ENCODE measurements at regions not wholly inside any gene's neighbourhood (a gene's known extent, or its start where the extent isn't known, plus 50 kb on each side); places are given as distances from the start of the nearest gene placed in this dataset.
"Not testable (repeated sequence)": the region's sequence is repeated elsewhere in the genome, so short reads cannot be mapped to it uniquely, and the experiment has no call there.

GRCh38 chr21:10325546-10325945 lies 195.8 kb upstream of the TPTE start:
- DNase-seq (ENCODE audit: low spot score in 2 of 2); H3K4me3 Mint-ChIP-seq; H3K4me1 Mint-ChIP-seq; H3K27me3 Mint-ChIP-seq; H3K27ac Mint-ChIP-seq (ENCODE audit: low read depth); H3K36me3 Mint-ChIP-seq (ENCODE audit: insufficient read depth): not testable (repeated sequence)
- peaks cover 34% of the 10 kb centered on the region for H3K9me3 Mint-ChIP-seq
- peak; percentile 93 for ATAC-seq (replicated peaks; ENCODE audit: extremely low read depth, poor library complexity, severe bottlenecking)

DNA sequence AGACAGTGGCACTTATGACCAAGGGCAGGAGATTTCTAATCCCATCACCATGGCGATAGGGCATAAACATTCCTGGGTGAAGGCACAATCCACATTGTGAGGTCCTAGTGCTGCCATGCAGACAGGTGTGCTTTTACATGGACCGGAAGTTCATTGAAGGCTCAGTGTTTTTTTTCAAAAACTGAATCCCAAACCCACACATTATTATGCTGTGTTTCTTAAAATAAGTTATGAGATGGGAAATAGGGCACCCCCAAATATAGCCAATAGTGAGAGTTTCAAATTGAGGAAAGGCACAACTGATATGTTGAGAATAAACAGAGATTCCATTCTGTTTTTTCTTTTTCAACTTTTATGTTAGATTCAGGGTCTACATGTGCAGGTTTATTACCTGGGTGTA lies 195.2 kb upstream of the TPTE start:
- peaks cover 40% of the 10 kb centered on the region for H3K9me3 Mint-ChIP-seq
- not testable (repeated sequence) for H3K4me3 Mint-ChIP-seq; H3K36me3 Mint-ChIP-seq (ENCODE audit: insufficient read depth); H3K27ac Mint-ChIP-seq (ENCODE audit: low read depth); H3K27me3 Mint-ChIP-seq; H3K4me1 Mint-ChIP-seq; DNase-seq (ENCODE audit: low spot score in 2 of 2)
- ATAC-seq (replicated peaks; ENCODE audit: extremely low read depth, poor library complexity, severe bottlenecking): peak; percentile 57

GRCh38 chr21:10328646-10329045 lies 192.7 kb upstream of the TPTE start:
- H3K4me3 Mint-ChIP-seq; H3K27ac Mint-ChIP-seq (ENCODE audit: low read depth); ATAC-seq (replicated peaks; ENCODE audit: extremely low read depth, poor library complexity, severe bottlenecking); DNase-seq (ENCODE audit: low spot score in 2 of 2); H3K27me3 Mint-ChIP-seq; H3K4me1 Mint-ChIP-seq; H3K36me3 Mint-ChIP-seq (ENCODE audit: insufficient read depth): not testable (repeated sequence)
- peaks cover 49% of the 10 kb centered on the region for H3K9me3 Mint-ChIP-seq

GRCh38 chr21:10330641-10331119 lies 190.7 kb upstream of the TPTE start:
- DNase-seq (ENCODE audit: low spot score in 2 of 2); H3K36me3 Mint-ChIP-seq (ENCODE audit: insufficient read depth); H3K4me3 Mint-ChIP-seq; ATAC-seq (replicated peaks; ENCODE audit: extremely low read depth, poor library complexity, severe bottlenecking); H3K27me3 Mint-ChIP-seq; H3K4me1 Mint-ChIP-seq; H3K27ac Mint-ChIP-seq (ENCODE audit: low read depth): not testable (repeated sequence)
- H3K9me3 Mint-ChIP-seq: peaks cover 46% of the 10 kb centered on the region

- H3K4me1 Mint-ChIP-seq; H3K27me3 Mint-ChIP-seq; H3K4me3 Mint-ChIP-seq; H3K36me3 Mint-ChIP-seq (ENCODE audit: insufficient read depth); ATAC-seq (replicated peaks; ENCODE audit: extremely low read depth, poor library complexity, severe bottlenecking); DNase-seq (ENCODE audit: low spot score in 2 of 2); H3K27ac Mint-ChIP-seq (ENCODE audit: low read depth): not testable (repeated sequence)
- peaks cover 47% of the 10 kb centered on the region for H3K9me3 Mint-ChIP-seq
Measured at GRCh38 chr21:10331134-10331533, 190.2 kb upstream of the TPTE start.

- not testable (repeated sequence) for H3K36me3 Mint-ChIP-seq (ENCODE audit: insufficient read depth); H3K27me3 Mint-ChIP-seq; H3K27ac Mint-ChIP-seq (ENCODE audit: low read depth); DNase-seq (ENCODE audit: low spot score in 2 of 2); H3K4me3 Mint-ChIP-seq; H3K4me1 Mint-ChIP-seq
- peak; percentile 20 for ATAC-seq (replicated peaks; ENCODE audit: extremely low read depth, poor library complexity, severe bottlenecking)
- H3K9me3 Mint-ChIP-seq: peaks cover 53% of the 10 kb centered on the region
Measured at GRCh38 chr21:10332935-10333334, 188.4 kb upstream of the TPTE start.

- peaks cover 56% of the 10 kb centered on the region for H3K9me3 Mint-ChIP-seq
- not testable (repeated sequence) for H3K27me3 Mint-ChIP-seq; H3K4me3 Mint-ChIP-seq; DNase-seq (ENCODE audit: low spot score in 2 of 2); H3K27ac Mint-ChIP-seq (ENCODE audit: low read depth); H3K4me1 Mint-ChIP-seq; ATAC-seq (replicated peaks; ENCODE audit: extremely low read depth, poor library complexity, severe bottlenecking); H3K36me3 Mint-ChIP-seq (ENCODE audit: insufficient read depth)
Measured at GRCh38 chr21:10334391-10334790, 187.0 kb upstream of the TPTE start.

DNA sequence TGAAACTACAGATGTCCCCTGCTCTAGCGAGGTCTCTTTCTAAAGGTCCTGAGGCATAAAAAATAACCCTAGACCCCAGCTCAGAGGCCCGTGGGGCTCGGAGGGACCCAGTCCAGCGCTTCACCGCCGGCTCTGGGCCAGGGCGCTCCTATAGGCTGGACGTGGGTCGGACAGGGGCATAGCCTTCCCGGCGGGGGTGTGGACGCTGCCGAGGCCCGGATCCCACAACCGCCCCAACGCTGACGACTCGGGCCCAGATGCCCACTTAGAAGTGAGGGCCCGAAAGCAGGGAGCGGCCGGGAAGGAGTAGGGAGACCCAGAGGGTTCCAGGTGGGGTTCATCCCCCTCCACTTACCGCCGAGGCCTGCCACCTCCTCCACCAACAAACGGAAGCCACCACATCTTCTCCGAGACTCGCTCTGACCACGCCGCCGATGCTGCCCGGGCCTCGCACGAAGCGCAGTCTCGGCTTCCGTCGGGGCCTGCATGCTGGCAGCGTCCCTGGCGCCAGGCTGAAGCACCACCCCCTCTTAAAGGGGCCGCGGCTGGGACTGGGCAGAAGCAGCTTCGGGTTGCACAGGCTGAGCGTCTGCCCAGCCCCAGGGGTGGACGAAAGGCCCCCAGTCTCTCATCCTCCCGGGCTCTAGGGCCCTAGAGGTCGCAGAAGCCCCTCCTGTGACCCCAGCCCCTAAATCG lies 179.0 kb upstream of the TPTE start:
- not testable (repeated sequence) for H3K27me3 Mint-ChIP-seq; H3K4me1 Mint-ChIP-seq; ATAC-seq (replicated peaks; ENCODE audit: extremely low read depth, poor library complexity, severe bottlenecking); DNase-seq (ENCODE audit: low spot score in 2 of 2); H3K36me3 Mint-ChIP-seq (ENCODE audit: insufficient read depth); H3K4me3 Mint-ChIP-seq; H3K27ac Mint-ChIP-seq (ENCODE audit: low read depth)
- peaks cover 40% of the 10 kb centered on the region for H3K9me3 Mint-ChIP-seq

GRCh38 chr21:10343146-10343935 lies 178.0 kb upstream of the TPTE start:
- H3K27me3 Mint-ChIP-seq; DNase-seq (ENCODE audit: low spot score in 2 of 2); H3K27ac Mint-ChIP-seq (ENCODE audit: low read depth); H3K36me3 Mint-ChIP-seq (ENCODE audit: insufficient read depth); ATAC-seq (replicated peaks; ENCODE audit: extremely low read depth, poor library complexity, severe bottlenecking); H3K4me3 Mint-ChIP-seq; H3K4me1 Mint-ChIP-seq: not testable (repeated sequence)
- peaks cover 31% of the 10 kb centered on the region for H3K9me3 Mint-ChIP-seq

- DNase-seq (ENCODE audit: low spot score in 2 of 2); H3K36me3 Mint-ChIP-seq (ENCODE audit: insufficient read depth); H3K4me1 Mint-ChIP-seq; H3K4me3 Mint-ChIP-seq; H3K27me3 Mint-ChIP-seq; ATAC-seq (replicated peaks; ENCODE audit: extremely low read depth, poor library complexity, severe bottlenecking); H3K27ac Mint-ChIP-seq (ENCODE audit: low read depth): not testable (repeated sequence)
- H3K9me3 Mint-ChIP-seq: peaks cover 30% of the 10 kb centered on the region
Measured at GRCh38 chr21:10344266-10344665, 177.1 kb upstream of the TPTE start.

DNA sequence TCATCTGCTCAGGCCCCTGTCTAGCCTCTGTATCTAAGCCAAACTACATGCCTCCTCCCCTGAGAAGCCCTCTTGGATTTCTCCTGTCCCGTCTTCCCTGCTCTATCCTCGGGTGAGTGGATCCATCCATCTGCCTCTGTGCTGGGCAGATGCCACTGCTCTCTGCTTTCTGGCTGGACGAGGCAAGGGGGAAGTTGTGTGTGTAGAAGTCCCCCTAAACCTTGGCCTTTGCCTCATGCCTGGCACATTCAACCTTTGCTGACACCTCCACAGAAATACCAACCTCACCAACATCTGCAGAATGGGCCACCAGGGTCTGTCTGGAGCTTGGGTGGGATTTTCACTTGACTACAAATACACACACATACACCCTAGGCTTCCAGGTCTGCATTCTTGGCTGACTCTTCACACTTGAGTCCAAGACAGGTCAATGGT lies 176.2 kb upstream of the TPTE start:
- DNase-seq (ENCODE audit: low spot score in 2 of 2); H3K4me3 Mint-ChIP-seq; H3K36me3 Mint-ChIP-seq (ENCODE audit: insufficient read depth); H3K4me1 Mint-ChIP-seq; ATAC-seq (replicated peaks; ENCODE audit: extremely low read depth, poor library complexity, severe bottlenecking); H3K27me3 Mint-ChIP-seq; H3K27ac Mint-ChIP-seq (ENCODE audit: low read depth): not testable (repeated sequence)
- peaks cover 30% of the 10 kb centered on the region for H3K9me3 Mint-ChIP-seq

- peaks cover 30% of the 10 kb centered on the region for H3K9me3 Mint-ChIP-seq
- not testable (repeated sequence) for H3K27me3 Mint-ChIP-seq, H3K4me1 Mint-ChIP-seq
Measured at GRCh38 chr21:10346249-10346648, 175.1 kb upstream of the TPTE start.

More at GRCh38 chr21:10346249-10346648, 175.1 kb upstream of the TPTE start:
- not testable (repeated sequence) for H3K36me3 Mint-ChIP-seq (ENCODE audit: insufficient read depth); DNase-seq (ENCODE audit: low spot score in 2 of 2); ATAC-seq (replicated peaks; ENCODE audit: extremely low read depth, poor library complexity, severe bottlenecking); H3K27ac Mint-ChIP-seq (ENCODE audit: low read depth); H3K4me3 Mint-ChIP-seq

Data from central memory CD8-positive, alpha-beta T cell (primary cell).